Activated CD8-positive, alpha-beta memory T cell treated with anti-CD3 and anti-CD28 coated beads for 4 hours (primary cell): ENCODE measurements at regions not wholly inside any gene's neighbourhood (a gene's known extent, or its start where the extent isn't known, plus 50 kb on each side); places are given as distances from the start of the nearest gene placed in this dataset.
"Not testable (repeated sequence)": the region's sequence is repeated elsewhere in the genome, so short reads cannot be mapped to it uniquely, and the experiment has no call there.

ENCODE experiments used
- DNase-seq, 2 donors: peaks; one replicate each; pipeline ENCODE4 v3.0.0-alpha.2; 2020; ENCODE audit warnings: low read depth in 2 of 2

GRCh38 chr4:143819029-143819428 is 86.3 kb downstream of the GYPE start:
- DNase-seq = no peak

GRCh38 chr4:143817866-143818265 is 87.5 kb downstream of the GYPE start:
- not testable (repeated sequence) for DNase-seq

- DNase-seq = not testable (repeated sequence)
These were observed 90.0 kb downstream of the GYPE start for GRCh38 chr4:143815375-143815774.

GRCh38 chr4:143813431-143814154 is 91.8 kb downstream of the GYPE start:
- not testable (repeated sequence) for DNase-seq

- DNase-seq = not testable (repeated sequence)
These were observed 91.2 kb upstream of the FREM3 start for GRCh38 chr4:143791693-143792092.

- not testable (repeated sequence) for DNase-seq
These were observed 90.0 kb upstream of the FREM3 start for GRCh38 chr4:143790425-143790824.

- DNase-seq = not testable (repeated sequence)
These were observed 89.1 kb upstream of the FREM3 start for GRCh38 chr4:143789618-143790017.

- DNase-seq = no peak
These were observed 84.1 kb upstream of the FREM3 start for GRCh38 chr4:143784567-143784966.

- no peak for DNase-seq
These were observed 82.0 kb upstream of the FREM3 start for GRCh38 chr4:143782521-143782920.

- DNase-seq = peak in 1 of 2 donors; percentile 21
These were observed 73.8 kb upstream of the FREM3 start for GRCh38 chr4:143773998-143774895.

GRCh38 chr4:143771269-143771668 is 70.8 kb upstream of the FREM3 start:
- no peak for DNase-seq

- DNase-seq = no peak
These were observed 67.6 kb upstream of the FREM3 start for GRCh38 chr4:143768007-143768591.

GRCh38 chr4:143763587-143763986 is 63.1 kb upstream of the FREM3 start:
- DNase-seq = no peak

GRCh38 chr4:143762511-143762910 is 62.0 kb upstream of the FREM3 start:
- no peak for DNase-seq
